Skin epidermis (tissue), 12 donors: ENCODE measurements at regions not wholly inside any gene's neighbourhood (a gene's known extent, or its start where the extent isn't known, plus 50 kb on each side); places are given as distances from the start of the nearest gene placed in this dataset.
"Not testable (repeated sequence)": the region's sequence is repeated elsewhere in the genome, so short reads cannot be mapped to it uniquely, and the experiment has no call there.

ENCODE experiments used
- H3K27ac ChIP-seq, 21 experiments: fragments of 200-600 bp; sonication (generic) in 11 of 21; one replicate each; pipeline ENCODE4 v1.5.0; 2020; ENCODE audit warnings: mild to moderate bottlenecking in 3 of 21, inconsistent platforms in 2 of 21, moderate library complexity in 2 of 21
- H3K4me3 ChIP-seq, 7 experiments: fragments of 200-600 bp; sonication (generic) in 2 of 7; one replicate each; pipeline ENCODE4 v1.5.0; 2020; ENCODE audit warnings: inconsistent platforms in 2 of 7, mild to moderate bottlenecking in 2 of 7, moderate library complexity in 1 of 7

DNA sequence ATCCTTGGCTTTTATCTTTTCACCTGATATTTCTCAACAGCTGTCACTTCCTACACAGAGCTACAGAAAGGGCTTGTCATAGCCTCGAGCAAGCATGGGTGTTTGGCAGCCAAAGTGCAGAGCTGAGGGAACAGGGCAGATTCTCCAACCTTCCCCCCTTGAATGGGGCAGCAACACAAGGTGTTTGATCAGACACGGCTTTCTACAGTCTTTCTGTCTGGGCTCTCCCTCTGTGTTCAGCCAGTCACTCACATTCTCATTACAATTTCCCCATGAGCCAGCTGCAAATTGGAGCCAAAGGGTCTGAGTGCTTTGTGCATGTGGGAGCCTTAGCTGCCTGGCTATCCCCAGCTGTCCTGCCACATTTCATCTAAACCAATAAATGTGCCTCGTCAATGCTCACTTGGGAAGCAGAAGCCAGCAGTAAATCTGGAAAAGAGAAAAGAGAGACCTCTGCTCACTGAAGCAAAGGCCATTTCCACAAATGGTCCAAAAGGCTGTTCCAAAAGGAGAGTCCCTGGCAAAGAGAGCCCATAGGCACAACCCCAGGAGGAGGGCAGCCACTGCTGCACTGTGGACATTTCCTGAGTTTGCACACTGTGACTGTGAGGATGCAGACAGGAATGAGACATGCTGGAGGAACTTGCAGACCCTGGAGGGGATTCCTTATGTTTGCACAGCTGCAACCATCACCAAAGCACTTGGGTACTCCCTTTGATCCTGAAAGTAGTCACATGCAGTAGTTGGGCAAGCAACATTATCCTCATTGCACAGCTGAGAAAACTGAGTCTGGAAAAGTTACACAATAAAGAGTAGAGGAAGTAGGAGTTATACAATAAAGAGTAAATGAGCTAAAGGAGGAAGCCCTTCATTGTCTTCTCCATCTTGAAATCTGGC is 186.8 kb downstream of the FAM181B start:
- H3K4me3 ChIP-seq = no peak overlapping the region
- no peak overlapping the region for H3K27ac ChIP-seq

DNA sequence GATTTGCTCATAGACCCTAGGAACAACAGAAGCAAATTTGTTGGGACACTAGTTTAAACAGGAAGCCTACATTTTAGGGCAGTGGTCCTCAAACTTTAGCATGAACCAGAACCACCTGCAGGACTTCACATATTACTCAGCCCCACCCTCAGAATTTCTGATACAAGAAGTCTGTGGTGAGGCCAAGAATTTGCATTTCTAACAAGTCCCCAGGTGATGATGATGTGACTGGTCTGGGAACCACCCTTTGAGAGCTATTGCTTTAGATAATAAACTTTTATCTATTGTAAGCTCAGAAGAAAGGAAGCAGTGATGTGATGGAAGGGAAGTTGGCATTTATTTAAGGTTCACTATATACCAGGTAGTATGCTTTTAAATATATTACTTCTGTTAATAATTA is 194.0 kb downstream of the FAM181B start:
- no peak overlapping the region for H3K4me3 ChIP-seq

DNA sequence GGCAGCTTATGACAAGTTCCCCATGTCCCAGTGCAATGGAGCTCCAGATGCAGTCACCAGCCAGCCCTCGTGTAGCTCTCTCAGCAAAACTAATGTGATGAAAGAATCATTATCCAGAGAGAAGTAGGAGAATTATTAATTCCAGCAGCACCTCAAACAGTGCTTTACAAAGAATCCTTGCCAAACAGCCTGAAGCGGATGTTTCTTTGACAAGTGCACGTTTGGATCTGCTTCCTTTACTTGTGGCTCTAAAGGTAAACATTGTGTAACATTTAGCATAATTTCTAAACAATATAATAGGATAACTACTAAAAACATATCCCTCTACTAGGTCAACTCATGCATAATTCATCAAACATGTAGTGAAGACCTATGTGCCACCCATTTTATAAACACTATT is 197.0 kb downstream of the FAM181B start:
- H3K4me3 ChIP-seq = no peak overlapping the region
- no peak overlapping the region for H3K27ac ChIP-seq

More for the DNA sequence above, 194.0 kb downstream of the FAM181B start:
- no peak overlapping the region for H3K27ac ChIP-seq

DNA sequence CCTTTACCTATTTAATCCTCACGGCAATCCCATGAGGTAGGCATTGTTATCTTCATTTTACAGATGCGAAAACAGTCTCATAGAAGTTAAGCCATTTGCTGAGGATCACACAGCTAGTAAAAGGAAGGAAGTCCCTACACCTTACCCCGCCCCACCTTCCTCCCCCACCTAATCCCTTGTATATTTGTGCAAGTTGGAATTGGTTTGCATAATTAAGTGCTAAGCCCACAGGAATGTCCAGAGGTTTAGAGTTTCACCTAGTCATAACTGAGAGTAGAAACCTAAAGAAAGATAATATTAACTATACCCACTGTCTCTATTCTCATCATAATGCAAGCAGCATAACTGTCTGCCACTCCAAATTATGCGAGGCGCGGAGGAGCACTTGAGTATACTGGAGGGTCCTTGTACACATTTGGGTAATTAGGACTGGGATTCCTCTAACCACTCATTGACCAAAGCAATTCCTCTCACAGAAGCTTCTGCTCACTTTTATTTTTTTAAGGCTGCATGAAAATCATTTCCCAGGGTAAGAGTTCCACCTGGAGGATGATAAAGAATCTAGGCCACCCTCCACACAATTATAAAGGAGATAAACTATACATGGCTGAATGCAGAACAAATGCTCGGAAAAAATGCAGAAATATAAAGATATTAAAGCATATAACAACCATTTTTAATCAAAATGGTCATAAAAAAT is 199.9 kb downstream of the FAM181B start:
- no peak overlapping the region for H3K27ac ChIP-seq
- no peak overlapping the region for H3K4me3 ChIP-seq

DNA sequence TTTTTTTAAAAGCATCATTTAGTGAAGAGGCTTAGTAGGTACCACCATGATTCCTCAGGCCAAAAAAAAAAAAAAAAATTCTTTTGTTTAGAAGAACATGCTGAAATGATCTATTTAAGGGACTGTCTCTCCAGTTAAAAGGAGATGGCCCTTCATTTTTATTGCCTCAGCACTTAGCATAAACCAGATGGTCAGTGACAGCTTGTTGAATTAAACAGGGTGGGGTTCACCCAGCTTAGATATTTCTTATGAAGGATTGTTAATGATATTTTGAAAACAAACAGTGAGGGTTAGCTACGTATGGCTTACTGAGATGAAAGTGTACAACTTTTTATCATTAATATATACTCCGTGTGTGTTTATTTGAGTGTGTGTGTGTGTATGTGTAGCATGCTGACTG is 203.7 kb downstream of the FAM181B start:
- H3K27ac ChIP-seq = no peak overlapping the region
- no peak overlapping the region for H3K4me3 ChIP-seq

DNA sequence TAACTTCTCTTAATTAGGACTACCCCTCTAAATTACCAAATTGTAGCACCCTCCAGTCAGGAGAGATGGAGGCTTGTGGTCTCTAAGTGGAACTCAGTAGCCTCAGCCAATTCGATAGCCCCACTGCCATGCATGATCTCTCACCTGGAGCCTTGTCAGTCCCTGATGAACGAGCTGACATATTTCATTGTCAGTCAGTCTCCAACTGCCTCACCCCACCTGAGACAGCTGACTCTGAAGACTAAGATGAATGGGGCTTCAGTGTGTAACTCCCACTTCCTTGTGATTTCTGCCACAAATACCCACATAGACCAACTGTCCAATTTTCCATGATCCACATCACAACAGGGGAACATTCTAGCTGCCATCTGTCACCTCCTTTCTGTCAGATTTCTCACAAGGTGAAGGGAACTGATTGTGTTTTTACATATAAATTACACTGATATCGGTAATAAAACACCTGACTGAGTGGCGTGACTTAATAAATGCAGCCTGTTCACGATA is 206.5 kb downstream of the FAM181B start:
- no peak overlapping the region for H3K27ac ChIP-seq
- H3K4me3 ChIP-seq = no peak overlapping the region

DNA sequence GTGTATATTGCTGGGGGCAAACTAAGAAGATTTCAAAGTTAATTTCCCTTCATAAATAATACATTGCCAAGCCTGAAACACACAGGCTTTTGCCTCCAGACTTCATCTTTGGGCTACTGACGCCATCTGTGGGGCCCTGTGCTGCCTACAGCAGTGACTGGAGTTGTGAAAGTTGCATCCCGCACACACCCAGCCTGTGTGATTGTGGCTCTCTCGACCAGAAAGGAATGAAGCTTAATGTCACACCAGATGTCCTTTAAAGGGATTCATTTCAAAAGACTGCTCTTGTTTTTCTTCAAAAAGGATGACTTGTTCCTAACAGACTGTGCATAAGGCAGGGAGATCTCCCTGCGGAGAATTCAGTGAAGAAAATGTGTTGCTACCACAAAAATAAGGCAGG is 210.5 kb downstream of the FAM181B start:
- no peak overlapping the region for H3K4me3 ChIP-seq

DNA sequence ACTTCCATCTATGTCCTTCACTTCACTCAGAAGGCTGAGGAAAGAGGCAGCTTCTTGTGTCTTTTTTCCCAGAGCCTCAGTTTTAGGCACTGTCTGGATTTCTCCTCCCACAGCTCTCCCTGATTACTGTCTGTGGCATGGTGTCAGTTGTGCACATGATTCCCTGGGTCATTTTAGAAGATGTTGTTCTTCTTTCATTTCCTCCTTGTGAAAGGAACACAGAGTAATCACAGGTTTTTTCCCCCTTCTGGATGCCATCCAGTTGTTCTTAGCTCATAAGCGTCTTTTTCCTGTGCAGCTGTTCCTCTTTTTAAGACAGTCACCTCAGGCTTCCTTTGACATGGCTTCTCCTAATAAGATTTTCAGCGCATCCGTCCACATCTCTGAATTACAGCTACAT is 212.2 kb downstream of the FAM181B start:
- H3K27ac ChIP-seq = no peak overlapping the region

More for the DNA sequence above, 210.5 kb downstream of the FAM181B start:
- H3K27ac ChIP-seq = no peak overlapping the region

DNA sequence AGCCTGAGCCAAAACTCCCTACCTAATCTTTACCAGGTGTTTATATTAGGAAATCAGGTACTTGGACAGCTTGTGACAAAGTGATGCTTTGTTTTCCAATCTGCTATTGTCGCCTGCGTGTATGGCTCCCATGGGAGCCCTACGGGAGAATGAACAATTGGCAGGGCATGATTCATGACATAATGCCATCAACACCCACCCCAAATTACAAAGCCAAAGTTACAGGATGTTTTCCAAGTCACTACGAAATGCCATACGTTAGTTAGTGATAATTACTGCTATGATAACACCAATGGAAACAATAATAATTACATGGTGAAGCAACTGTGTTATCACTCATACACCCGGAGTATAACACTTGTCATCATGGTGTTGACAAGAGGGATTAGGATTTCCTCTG is 226.4 kb downstream of the FAM181B start:
- no peak overlapping the region for H3K27ac ChIP-seq
- H3K4me3 ChIP-seq = no peak overlapping the region

More for the DNA sequence above, 212.2 kb downstream of the FAM181B start:
- no peak overlapping the region for H3K4me3 ChIP-seq

DNA sequence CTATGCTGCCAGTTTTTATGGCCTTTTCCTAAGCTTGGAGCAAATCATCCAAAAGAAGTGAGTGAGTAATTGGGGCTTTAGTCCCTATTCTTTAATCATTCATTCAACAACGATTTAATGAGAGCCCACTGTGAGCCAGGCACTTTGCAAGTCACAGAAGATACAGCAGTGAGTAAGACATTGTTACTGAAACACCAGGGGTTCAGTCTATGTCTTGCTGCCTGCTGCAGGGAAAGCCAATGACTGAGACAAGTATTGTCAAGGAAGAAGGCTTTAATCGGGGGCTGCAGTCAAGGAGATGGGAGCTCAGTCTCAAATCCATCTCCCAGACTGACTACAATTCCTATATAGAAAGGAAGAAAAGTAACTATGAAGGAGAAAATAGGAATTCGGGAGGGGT is 228.3 kb downstream of the FAM181B start:
- H3K4me3 ChIP-seq = no peak overlapping the region
- no peak overlapping the region for H3K27ac ChIP-seq

DNA sequence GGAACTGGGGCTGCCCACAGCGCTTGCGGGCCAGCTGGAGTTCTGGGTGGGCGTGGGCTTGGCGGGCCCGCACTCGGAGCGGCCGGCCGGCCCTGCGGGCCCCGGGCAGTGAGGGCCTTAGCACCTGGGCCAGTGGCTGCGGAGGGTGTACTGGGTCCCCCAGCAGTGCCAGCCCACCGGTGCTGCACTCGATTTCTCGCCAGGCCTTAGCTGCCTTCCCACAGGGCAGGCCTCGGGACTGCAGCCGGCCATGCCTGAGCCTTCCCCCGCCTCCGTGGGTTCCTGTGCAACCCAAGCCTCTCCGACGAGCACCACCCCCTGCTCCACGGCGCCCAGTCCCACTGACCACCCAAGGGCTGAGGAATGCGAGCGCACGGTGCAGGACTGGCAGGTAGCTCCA is 232.5 kb downstream of the FAM181B start:
- not testable (repeated sequence) for H3K4me3 ChIP-seq, H3K27ac ChIP-seq

DNA sequence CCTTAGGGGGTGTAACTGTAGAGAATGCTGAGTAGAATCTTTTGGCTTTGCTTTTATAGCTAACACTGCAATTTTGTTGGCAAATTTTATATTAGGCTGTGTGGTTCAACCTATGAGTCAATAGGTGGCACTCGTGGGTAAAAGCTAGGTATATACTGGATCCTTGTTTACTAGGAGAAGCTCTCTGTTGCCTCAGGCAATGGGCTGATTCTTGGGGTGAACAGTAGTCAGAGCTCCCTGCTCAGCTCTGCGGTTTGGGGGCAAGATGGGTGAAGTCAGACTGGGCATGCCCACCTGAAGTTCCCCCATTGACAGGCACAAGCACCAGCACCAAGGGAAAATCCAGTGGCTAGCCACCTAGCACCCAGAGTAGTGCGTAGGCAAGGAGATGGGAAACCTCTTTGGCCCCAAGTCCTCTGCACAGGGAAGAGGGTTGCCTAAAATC is 238.7 kb downstream of the FAM181B start:
- Histone ChIP-seq H3K27ac (no peak overlapping the region), H3K4me3 (no peak overlapping the region)

DNA sequence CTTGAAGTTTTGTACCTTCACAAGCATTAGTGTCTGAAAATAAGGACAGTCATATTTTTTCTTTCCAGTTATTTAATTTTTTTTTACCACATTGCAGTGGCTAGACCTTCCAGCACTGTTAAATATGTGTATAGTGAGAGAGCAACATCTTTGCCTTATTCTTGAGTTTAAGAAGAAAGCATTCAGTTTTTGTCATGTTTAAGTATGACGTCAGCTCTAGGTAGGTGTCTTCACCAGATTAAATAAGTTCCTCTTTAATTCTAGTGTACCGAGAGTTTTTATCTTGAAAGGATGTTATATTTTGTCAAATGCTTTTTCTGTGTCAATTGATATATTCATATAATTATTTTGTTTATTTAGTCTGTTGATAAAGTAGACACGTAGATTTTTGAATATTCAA is 258.8 kb downstream of the FAM181B start:
- H3K4me3 ChIP-seq = no peak overlapping the region

DNA sequence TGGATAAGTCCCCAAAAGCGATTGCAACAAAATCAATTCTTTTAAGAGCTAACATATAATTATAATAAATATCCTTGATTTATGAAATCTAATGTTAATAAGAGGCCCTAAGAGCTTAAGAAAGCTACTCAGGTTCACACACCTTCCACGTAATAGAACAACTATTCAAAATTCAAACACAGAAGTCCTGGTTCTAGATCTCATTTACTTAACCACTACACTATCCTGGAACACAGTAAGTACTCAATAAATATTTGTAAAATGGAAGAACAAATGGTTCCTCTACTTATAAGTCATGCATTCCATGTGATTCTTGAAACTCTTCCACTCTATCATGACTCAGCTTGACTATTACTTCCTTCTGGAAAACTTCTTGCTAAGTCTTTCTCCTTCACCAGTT is 268.2 kb downstream of the FAM181B start:
- Histone ChIP-seq H3K4me3 (no peak overlapping the region), H3K27ac (no peak overlapping the region)

More for the DNA sequence above, 258.8 kb downstream of the FAM181B start:
- no peak overlapping the region for H3K27ac ChIP-seq

DNA sequence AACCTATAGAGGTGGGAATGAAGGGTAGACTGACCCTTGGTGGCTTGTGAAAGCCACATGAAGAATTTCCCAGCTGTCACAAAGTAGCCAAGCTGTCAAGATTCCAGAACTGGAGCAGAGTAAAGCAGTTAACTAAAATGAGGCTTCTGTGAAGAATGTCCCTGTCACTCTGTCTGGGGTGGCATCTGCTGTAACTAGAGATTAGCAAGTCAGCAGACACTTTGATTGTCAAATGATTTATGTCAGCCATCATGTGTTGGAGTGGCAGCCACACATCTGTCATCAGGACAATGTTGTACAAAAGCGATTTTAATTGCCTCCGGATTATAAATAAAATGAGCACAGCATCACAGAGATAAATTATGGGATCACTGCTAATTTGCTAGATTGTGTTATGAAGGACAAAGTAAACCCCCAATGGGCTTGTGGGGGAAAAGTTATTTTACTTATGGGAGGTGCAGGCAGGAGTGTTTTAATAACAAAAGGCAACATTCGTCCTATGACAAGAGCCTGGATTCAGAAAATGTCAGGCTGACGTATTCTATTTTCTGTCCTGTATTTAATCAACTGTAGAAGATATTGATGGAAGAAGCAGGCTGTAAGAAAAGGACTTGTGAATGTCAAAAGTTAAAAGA is 270.9 kb downstream of the FAM181B start:
- H3K27ac ChIP-seq = no peak overlapping the region
- no peak overlapping the region for H3K4me3 ChIP-seq

DNA sequence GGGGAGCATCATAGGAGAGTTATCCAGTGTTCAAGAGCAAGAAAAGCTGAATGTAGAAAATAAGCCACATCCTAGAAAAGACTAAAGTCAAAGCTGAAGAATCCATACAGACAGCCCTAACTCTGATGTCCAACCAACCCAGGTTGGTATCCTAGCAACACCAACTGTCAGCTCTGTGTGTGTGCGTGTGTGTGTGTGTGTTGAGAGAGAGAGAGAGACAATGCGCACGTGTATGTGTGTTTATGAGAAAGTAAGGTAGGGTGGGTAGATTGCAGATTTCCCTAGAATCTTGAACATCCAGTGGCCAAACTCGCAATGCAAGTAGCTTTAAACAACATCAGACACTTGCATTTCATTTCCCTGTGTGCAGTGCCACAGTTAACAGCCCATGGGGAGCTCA is 274.9 kb downstream of the FAM181B start:
- no peak overlapping the region for H3K4me3 ChIP-seq

DNA sequence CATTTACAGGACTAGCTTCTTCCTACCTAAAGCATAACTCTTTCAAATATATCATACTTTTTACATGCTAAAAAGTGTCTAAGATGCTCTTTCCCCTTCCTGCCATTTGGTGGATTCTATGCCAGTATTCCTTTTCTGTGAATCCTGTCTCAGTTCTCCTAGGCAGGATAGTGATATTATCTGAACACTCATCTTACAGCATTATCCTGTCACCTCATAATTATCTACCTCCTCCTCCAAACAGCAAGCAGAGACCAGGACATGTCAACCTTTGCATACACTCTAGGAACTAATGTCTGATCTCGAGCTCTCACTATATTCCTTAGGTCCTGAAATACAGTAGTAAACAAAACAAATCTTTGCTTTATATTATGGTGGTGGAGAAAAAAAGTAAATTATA is 275.5 kb downstream of the FAM181B start:
- Histone ChIP-seq H3K4me3 (no peak overlapping the region), H3K27ac (no peak overlapping the region)

More for the DNA sequence above, 274.9 kb downstream of the FAM181B start:
- H3K27ac ChIP-seq = no peak overlapping the region

DNA sequence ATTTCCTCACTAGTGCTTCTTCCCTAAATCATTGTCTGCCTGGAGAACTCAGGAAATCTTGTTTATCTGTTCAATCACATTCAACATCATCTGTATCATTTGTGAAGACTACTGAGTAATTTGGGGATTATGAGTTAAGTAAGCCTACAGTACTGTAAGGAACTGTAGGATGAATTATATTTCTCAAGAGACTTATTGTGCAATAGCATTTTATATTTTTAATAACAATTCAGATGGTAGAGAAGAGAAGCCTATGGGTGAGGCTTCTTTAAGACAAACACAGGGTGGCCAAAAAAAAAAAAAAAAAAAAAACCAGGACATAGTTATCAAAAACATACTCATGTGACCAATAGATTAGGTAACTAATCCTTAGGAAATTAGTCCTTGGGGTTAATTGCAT is 282.7 kb downstream of the FAM181B start:
- H3K4me3 ChIP-seq = no peak overlapping the region
- no peak overlapping the region for H3K27ac ChIP-seq

DNA sequence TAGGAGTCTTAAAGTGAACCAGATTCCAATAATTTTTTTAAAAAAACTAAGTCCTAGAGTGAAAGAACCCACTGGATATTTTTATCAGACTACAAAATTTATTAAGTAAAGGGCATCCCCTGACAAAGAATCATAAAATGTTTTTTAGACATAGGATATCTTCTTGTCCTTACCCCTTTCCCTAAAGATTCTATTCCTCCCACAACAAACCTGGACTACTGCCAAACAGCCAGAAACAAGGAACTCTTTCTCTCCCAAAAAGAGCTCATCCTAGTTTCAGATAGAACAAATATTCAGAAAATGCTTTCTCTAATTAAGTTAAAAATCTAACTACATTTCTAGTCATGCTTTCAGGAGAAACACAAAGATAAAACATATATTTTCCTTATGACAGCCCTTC is 327.1 kb downstream of the FAM181B start:
- Histone ChIP-seq H3K4me3 (no peak overlapping the region), H3K27ac (no peak overlapping the region)

DNA sequence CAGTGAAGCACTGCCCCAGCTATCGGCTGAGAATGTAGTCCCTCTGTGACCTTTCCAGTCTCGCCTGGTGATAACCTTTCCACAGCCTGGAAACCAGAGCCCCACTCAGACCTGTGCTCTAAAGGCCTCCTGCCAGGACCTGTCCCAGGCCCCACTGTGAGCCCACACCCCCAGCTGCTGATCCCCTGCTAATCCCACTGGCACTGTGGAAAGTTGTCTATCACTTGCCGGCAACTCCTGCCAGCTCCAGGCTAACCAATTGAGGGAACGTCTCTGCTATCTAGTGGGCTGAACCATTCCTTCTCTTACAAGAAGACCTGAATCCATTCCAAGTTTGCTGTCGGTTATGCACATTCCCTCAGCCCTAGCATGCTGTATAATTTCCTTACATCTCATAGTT is 328.2 kb downstream of the FAM181B start:
- no peak overlapping the region for H3K27ac ChIP-seq
- H3K4me3 ChIP-seq = no peak overlapping the region
